ENCODE measurements at regions not wholly inside any gene's neighbourhood (a gene's known extent, or its start where the extent isn't known, plus 50 kb on each side); places are given as distances from the start of the nearest gene placed in this dataset.
A peak's percentile ranks its signal among the peaks of the same experiment; 100 is the strongest.

DNA sequence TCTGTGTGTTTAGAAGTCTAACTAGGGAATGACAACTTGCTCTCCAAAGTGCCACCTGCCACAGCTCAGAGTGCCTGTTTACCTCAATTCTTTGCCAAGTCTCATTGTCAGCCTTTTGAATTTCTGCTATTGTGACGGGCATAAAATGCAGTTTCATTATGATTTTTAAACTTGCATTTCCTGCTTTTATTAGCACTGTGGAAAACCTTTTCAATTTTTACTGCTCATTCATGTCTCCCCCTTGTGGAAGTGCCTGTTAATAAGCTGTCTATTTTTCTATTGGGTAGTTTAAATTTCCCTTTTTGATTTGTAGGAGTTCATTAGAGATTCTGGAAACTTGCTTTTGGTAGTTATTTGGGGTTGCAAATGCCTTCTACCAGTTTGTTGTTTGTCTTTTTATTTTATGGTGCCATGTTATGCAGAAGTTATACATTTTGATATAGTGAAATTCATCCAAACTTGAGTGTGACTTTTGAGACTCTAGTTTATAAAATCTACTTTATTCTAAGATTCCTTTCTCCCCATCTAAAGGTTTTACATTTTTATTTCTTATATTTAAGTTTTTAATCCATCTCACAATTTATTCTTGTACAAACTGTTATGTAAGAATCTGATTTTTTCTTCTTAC is 53.9 kb upstream of the FRMD4B start (continued):
- peak; percentile 44; the same call in 1 of the 2 replicates for TF ChIP-seq RELB (IDR thresholded peaks at IDR 0.05; ENCODE audit: low read depth)
- 0 out of 2 replicates have a peak, but pooled peaks have one; percentile 6 for TF ChIP-seq ZNF24 (IDR thresholded peaks at IDR 0.05)
- TF ChIP-seq MYC (IDR thresholded peaks at IDR 0.05; ENCODE audit: insufficient read depth, insufficient read length, insufficient replicate concordance, low read length, severe bottlenecking), result no peak
- TF ChIP-seq NFYB (IDR thresholded peaks at IDR 0.05; ENCODE audit: insufficient read depth, low read depth, low read length), result 0 out of 2 replicates have a peak, but pooled peaks have one; percentile 31
- no peak for TF ChIP-seq LARP7 (IDR thresholded peaks at IDR 0.05)
- TF ChIP-seq MTA2 (IDR thresholded peaks at IDR 0.05; ENCODE audit: low read depth), result no peak

- Histone ChIP-seq H4K20me1 (ENCODE audit: control insufficient read depth, insufficient read depth) (no peaks in the 10 kb centered on the region), H3K4me2 (ENCODE audit: control insufficient read depth, insufficient read depth) (no peak overlapping the region), H3K79me2 (ENCODE audit: control insufficient read depth, insufficient read depth, low read length) (no peaks in the 10 kb centered on the region), H3K9ac (ENCODE audit: control insufficient read depth, insufficient read depth, low read length) (no peak overlapping the region), H2AFZ (ENCODE audit: control insufficient read depth, low read depth, low read length) (no peak overlapping the region), H3K9me3 (replicated peaks; ENCODE audit: control insufficient read depth, insufficient read depth, low read length) (no peaks in the 10 kb centered on the region), H3K4me1 (ENCODE audit: control insufficient read depth, insufficient read depth, low read length) (peaks cover 5% of the 10 kb centered on the region), H3K27ac (ENCODE audit: control insufficient read depth, insufficient read depth) (no peak overlapping the region), H3K36me3 (ENCODE audit: control insufficient read depth in 2 of 2, insufficient read depth in 2 of 2, low read length in 1 of 2) (no peaks in the 10 kb centered on the region), H3K27me3 (replicated peaks in 1 of 2; ENCODE audit: control insufficient read depth in 2 of 2, insufficient read depth in 2 of 2, low read length in 1 of 2) (no peaks in the 10 kb centered on the region), H3K4me3 (no peak overlapping the region)
- ATAC-seq (no peak), FAIRE-seq (no peak), DNase-seq (ENCODE audit: low read depth, low spot score) (no peak)
- CTCF ChIA-PET, result interaction anchor here (1.0 kb wide), 1 partner anchor 278 kb away, joined by 3 read pairs; no protein-coding TSS in a partner anchor
- SMC1A ChIA-PET (ENCODE audit: uncharacterized antibody, unreplicated experiment), result no interaction called here
- RAD21 ChIA-PET (ENCODE audit: unreplicated experiment), result interaction anchor here (1.0 kb wide), 1 partner anchor 128 kb away, joined by 3 read pairs; no protein-coding TSS in a partner anchor
- intact Hi-C loops (cut with micrococcal nuclease; ENCODE audit: unreplicated experiment), result no loop called here
- TF ChIP-seq, protein P1, sequence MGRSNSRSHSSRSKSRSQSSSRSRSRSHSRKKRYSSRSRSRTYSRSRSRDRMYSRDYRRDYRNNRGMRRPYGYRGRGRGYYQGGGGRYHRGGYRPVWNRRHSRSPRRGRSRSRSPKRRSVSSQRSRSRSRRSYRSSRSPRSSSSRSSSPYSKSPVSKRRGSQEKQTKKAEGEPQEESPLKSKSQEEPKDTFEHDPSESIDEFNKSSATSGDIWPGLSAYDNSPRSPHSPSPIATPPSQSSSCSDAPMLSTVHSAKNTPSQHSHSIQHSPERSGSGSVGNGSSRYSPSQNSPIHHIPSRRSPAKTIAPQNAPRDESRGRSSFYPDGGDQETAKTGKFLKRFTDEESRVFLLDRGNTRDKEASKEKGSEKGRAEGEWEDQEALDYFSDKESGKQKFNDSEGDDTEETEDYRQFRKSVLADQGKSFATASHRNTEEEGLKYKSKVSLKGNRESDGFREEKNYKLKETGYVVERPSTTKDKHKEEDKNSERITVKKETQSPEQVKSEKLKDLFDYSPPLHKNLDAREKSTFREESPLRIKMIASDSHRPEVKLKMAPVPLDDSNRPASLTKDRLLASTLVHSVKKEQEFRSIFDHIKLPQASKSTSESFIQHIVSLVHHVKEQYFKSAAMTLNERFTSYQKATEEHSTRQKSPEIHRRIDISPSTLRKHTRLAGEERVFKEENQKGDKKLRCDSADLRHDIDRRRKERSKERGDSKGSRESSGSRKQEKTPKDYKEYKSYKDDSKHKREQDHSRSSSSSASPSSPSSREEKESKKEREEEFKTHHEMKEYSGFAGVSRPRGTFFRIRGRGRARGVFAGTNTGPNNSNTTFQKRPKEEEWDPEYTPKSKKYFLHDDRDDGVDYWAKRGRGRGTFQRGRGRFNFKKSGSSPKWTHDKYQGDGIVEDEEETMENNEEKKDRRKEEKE (IDR thresholded peaks at IDR 0.05), result no peak
- TF ChIP-seq KAT2A (conservative IDR thresholded peaks at IDR 0.05; ENCODE audit: control insufficient read depth, low read depth, low read length) (no peak), HDAC6 (IDR thresholded peaks at IDR 0.05; ENCODE audit: unreplicated experiment) (no peak)
- in situ Hi-C loops (cut with MboI), result no loop called here
- POLR2A ChIA-PET, result no interaction called here
- 100% methylated on average over 1 of the region's 1 CpG for WGBS (ENCODE audit: insufficient coverage, insufficient replicate concordance, low lambda C conversion rate, missing lambda C conversion rate)
- BruUV-seq (replicated peaks), result no TSS peak
Measured at GRCh38 chr3:69438476-69438875, 52.6 kb upstream of the FRMD4B start.
